ENCODE measurements at regions not wholly inside any gene's neighbourhood (a gene's known extent, or its start where the extent isn't known, plus 50 kb on each side); places are given as distances from the start of the nearest gene placed in this dataset.

- Mint-ChIP-seq H3K27me3 (peaks cover 3% of the 10 kb centered on the region), H3K36me3 (no peaks in the 10 kb centered on the region), H3K4me1 (peaks cover 22% of the 10 kb centered on the region), H3K9me3 (no peaks in the 10 kb centered on the region), H3K27ac (no peak overlapping the region), H3K4me3 (no peak overlapping the region)
- no peak for DNase-seq
- CTCF ChIA-PET = no interaction called here
Measured at GRCh38 chr10:3896161-3896560, 111.2 kb upstream of the KLF6 start.

DNA sequence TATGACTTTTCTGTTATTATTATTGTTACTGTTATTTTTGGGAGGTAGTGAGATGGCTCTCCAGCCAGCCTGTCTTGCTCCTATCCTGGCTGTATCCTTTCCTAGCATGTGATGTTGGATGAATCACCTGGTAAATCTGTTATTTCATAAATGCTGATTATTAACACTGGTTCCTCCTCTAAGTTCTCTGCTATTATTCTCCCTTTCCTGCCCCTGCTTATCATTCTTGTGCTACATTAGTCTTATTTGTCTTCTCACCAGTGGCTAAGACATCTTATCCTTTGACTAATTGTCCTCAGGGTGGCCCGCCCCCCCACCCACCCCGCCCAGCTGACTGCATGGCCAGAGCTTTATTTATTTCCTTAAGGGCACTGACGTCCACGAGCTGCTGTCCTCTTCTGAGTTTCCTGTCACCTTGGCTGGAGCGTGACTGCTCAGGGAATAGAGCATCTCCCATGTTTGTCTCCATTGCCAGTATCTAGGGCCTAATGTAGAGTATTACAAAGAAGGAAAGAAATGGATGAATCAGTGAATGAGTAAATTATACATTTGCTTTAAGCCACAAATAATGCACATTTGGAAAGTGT lies 110.1 kb upstream of the KLF6 start:
- H3K27me3 Mint-ChIP-seq = peaks cover 3% of the 10 kb centered on the region
- no peak overlapping the region for H3K27ac Mint-ChIP-seq
- H3K36me3 Mint-ChIP-seq = no peaks in the 10 kb centered on the region
- CTCF ChIA-PET = interaction anchor here (0.7 kb wide), 1 partner anchor 29 kb away, joined by 4 read pairs; no protein-coding TSS in a partner anchor
- peaks cover 21% of the 10 kb centered on the region for H3K4me1 Mint-ChIP-seq
- H3K9me3 Mint-ChIP-seq = no peaks in the 10 kb centered on the region
- DNase-seq = no peak
- no peak overlapping the region for H3K4me3 Mint-ChIP-seq

GRCh38 chr10:3893901-3894563 lies 109.0 kb upstream of the KLF6 start:
- DNase-seq = no peak
- CTCF ChIA-PET = interaction anchor here (0.7 to 1.3 kb wide), 3 partner anchors 9 to 29 kb away, joined by 3 to 4 read pairs (median 4); no protein-coding TSS in a partner anchor
- H3K4me3 Mint-ChIP-seq = no peak overlapping the region
- H3K4me1 Mint-ChIP-seq = peaks cover 21% of the 10 kb centered on the region
- H3K9me3 Mint-ChIP-seq = no peaks in the 10 kb centered on the region
- no peaks in the 10 kb centered on the region for H3K36me3 Mint-ChIP-seq
- H3K27ac Mint-ChIP-seq = no peak overlapping the region
- H3K27me3 Mint-ChIP-seq = peaks cover 3% of the 10 kb centered on the region

DNA sequence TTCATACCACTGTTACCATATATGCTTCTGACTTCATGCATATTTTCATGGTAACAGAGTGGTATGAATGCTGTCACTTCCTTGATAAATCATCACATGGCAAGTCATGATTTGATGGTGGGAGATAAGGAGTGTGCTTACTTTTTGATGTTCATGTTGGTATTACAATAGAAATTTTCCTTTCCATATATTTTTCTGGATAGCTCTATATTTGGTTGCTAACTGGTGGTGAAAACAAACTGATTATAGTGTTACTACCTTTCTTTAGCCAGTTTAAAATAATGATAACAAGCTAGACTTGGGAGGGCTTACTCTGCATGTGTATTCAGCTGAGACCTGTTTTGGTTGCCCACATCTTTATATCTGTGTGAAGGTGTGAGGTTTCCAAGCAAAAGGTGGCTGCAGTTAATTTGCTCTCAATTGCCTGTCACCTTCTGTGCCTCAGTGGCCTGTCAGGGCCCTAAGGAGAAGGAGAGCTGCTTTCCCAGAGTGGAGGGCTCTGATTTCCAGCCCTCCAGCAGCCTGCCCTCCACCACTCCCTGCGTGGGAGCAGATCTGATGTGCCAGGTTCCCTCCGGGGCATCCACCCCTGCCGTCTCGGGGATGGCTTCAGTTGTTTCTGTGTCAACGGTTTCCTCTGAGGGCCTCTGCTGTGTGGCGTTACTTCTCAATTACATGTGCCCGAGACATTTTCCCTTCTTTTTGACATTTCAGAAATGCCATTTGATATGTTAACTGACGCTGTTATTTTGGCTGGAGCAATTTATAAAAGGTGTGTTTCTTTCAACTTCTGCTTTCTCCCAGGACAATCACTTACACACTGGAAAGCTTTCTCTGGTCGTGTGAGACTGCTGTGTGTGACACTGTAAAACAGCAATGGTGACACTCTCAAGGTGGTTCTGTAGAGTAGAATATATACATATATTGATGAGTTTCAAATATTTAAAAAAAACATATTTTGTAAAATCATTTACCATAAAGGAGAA lies 107.7 kb upstream of the KLF6 start:
- Mint-ChIP-seq H3K4me3 (no peak overlapping the region), H3K4me1 (peaks cover 27% of the 10 kb centered on the region), H3K27me3 (peaks cover 3% of the 10 kb centered on the region), H3K9me3 (no peaks in the 10 kb centered on the region), H3K36me3 (no peaks in the 10 kb centered on the region), H3K27ac (peak overlapping the region; percentile 39)
- no peak for DNase-seq
- CTCF ChIA-PET = interaction anchor here (0.9 to 1.3 kb wide), 4 partner anchors 10 to 86 kb away, joined by 3 to 4 read pairs (median 3); no protein-coding TSS in a partner anchor

DNA sequence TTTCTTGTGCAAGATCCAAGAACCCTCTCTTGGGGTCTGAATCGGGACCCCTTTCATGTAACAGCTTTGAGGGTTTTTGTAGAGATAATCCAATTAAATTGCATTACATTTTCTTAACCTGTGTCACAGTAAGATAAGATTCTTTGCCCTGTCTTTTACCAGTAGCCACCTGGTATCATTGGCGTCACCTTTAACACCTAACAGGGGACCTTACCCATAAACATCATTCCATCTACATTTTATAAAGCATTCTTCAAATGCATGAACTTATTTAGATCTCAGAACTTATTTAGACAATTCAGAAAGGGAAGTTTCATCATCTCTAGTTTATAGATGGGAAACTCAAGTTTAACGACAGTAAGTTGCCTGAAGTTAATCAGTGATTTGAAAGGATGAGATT lies 106.4 kb upstream of the KLF6 start:
- Mint-ChIP-seq H3K27ac (no peak overlapping the region), H3K36me3 (no peaks in the 10 kb centered on the region), H3K27me3 (peaks cover 3% of the 10 kb centered on the region), H3K4me3 (no peak overlapping the region), H3K4me1 (peaks cover 27% of the 10 kb centered on the region), H3K9me3 (no peaks in the 10 kb centered on the region)
- CTCF ChIA-PET = no interaction called here
- DNase-seq = no peak

- Mint-ChIP-seq H3K4me3 (no peak overlapping the region), H3K27ac (no peak overlapping the region), H3K4me1 (peaks cover 27% of the 10 kb centered on the region), H3K27me3 (peaks cover 3% of the 10 kb centered on the region), H3K36me3 (no peaks in the 10 kb centered on the region), H3K9me3 (no peaks in the 10 kb centered on the region)
- DNase-seq = no peak
- CTCF ChIA-PET = no interaction called here
Measured at GRCh38 chr10:3890602-3891352, 105.8 kb upstream of the KLF6 start.

DNA sequence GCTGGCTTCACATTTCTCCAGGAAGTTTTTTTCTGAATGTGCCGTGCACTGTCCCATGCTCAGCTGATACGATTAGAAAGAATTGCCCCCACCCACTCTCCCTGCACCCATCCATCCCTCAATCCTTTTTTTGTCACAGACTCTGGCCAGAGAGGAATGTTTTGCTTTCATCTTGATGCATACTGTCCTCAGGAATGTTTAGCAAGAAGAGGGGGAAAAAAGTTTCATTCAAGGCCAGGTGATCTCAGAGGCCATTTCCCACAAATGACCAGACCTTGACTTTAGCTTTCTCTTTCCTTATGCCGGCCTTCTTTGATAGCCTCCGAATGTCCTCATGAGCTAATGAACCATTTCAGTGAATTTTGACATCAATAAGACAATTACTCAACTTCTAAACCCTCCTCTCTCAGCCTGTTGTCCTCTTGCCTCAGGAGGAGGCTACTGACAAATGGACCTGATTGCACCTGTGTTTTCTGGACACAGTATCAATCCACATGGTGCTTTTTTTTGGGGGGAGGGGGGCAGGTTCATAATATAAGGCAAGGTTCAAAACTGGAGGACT lies 105.0 kb upstream of the KLF6 start:
- Mint-ChIP-seq H3K4me3 (no peak overlapping the region), H3K27ac (no peak overlapping the region), H3K36me3 (no peaks in the 10 kb centered on the region), H3K4me1 (peaks cover 27% of the 10 kb centered on the region), H3K27me3 (peaks cover 7% of the 10 kb centered on the region), H3K9me3 (no peaks in the 10 kb centered on the region)
- CTCF ChIA-PET = interaction anchor here (1.4 kb wide), 1 partner anchor 13 kb away, joined by 4 read pairs; no protein-coding TSS in a partner anchor
- DNase-seq = no peak

DNA sequence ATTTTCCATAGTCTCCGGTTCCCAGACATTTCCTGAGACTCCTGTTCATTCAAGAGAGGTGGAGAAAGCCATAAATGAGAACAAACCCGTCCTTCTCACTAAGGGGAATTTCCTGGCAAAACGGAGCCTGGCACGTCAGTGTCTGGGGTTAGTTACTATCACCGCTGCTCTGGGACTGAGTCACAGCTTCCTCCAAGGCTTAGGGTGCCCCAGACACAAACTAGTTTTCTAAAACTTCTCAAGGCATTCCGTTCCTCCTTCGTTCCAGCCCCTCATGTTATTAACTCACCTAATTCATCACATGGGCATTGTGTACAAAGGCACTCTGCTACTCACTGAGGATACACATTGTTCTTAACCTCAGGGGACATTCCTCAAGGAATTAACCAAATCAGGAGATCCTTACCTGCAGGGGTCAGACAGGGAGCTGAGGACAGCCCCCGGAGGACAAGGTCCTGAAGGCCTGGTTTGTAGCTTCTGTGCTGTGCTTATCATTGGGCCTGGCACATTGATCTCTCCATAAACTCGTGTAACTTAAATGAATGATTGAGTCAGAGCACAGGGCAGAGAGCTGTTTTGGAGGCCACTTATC lies 103.0 kb upstream of the KLF6 start:
- CTCF ChIA-PET = interaction anchor here (1.3 kb wide), 1 partner anchor 11 kb away, joined by 5 read pairs; no protein-coding TSS in a partner anchor

DNA sequence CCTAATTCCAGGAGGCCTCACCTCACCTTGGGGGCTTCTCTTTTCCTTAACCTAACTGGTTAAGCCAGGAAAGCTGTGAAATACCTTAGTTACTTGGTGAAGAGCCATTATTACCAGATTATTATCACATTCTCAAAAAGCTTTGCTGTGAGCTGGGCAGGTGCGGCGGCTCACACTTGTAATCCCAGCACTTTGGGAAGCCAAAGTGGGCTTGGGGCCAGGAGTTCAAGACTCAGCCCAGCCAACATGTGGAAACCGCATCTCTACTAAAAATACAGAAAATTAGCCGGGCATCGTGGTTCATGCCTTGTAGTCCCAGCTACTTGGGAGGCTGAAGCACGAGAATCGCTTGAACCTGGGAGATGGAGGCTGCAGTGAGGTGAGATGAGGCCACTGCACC lies 102.4 kb upstream of the KLF6 start:
- no peak overlapping the region for H3K27ac Mint-ChIP-seq
- no peaks in the 10 kb centered on the region for H3K9me3 Mint-ChIP-seq
- H3K4me3 Mint-ChIP-seq = no peak overlapping the region
- H3K36me3 Mint-ChIP-seq = no peaks in the 10 kb centered on the region
- CTCF ChIA-PET = interaction anchor here (1.3 kb wide), 1 partner anchor 10 kb away, joined by 5 read pairs; no protein-coding TSS in a partner anchor
- H3K4me1 Mint-ChIP-seq = peaks cover 12% of the 10 kb centered on the region
- H3K27me3 Mint-ChIP-seq = peaks cover 4% of the 10 kb centered on the region
- no peak for DNase-seq

More for the DNA sequence above, 103.0 kb upstream of the KLF6 start:
- H3K27ac Mint-ChIP-seq = peak overlapping the region; percentile 2
- H3K4me3 Mint-ChIP-seq = no peak overlapping the region
- peaks cover 17% of the 10 kb centered on the region for H3K4me1 Mint-ChIP-seq
- no peaks in the 10 kb centered on the region for H3K9me3 Mint-ChIP-seq
- H3K36me3 Mint-ChIP-seq = no peaks in the 10 kb centered on the region
- no peak for DNase-seq
- H3K27me3 Mint-ChIP-seq = peaks cover 4% of the 10 kb centered on the region

DNA sequence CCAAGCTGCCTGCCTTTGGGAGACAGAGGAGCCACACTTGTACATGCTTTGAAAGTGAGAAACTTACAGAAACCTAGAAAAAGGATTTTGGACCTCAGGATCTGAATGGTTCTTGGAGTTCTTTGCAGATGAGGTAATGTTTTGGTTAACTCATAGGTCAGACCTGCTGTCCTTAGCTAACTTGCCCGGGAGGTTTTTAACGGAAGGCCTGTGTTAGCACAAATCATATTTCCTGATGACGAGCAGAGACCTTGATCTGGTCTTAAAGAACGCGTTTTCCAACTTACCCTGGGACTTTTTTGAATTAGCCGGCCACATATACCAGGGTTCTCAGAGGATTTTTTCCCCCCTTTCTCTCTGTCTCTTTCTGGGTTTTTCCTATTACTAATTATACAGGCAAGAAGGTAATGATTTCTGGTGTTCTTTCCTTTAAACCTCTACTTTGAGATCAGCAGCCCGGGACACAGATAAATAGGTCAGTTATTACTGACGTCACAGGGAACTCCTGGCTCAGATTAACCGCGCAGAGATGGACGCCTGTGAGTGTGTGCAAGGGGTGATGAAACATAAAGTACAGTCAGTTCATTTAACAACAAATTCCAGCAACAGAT lies 101.7 kb upstream of the KLF6 start:
- Mint-ChIP-seq H3K27ac (no peak overlapping the region), H3K4me3 (no peak overlapping the region), H3K36me3 (no peaks in the 10 kb centered on the region), H3K27me3 (peaks cover 4% of the 10 kb centered on the region), H3K4me1 (peaks cover 6% of the 10 kb centered on the region), H3K9me3 (peaks cover 4% of the 10 kb centered on the region)
- CTCF ChIA-PET = no interaction called here
- no peak for DNase-seq

- Mint-ChIP-seq H3K27ac (no peak overlapping the region), H3K4me3 (no peak overlapping the region), H3K4me1 (peaks cover 5% of the 10 kb centered on the region), H3K27me3 (peaks cover 4% of the 10 kb centered on the region), H3K36me3 (no peaks in the 10 kb centered on the region), H3K9me3 (peaks cover 4% of the 10 kb centered on the region)
- CTCF ChIA-PET = no interaction called here
- no peak for DNase-seq
Measured at GRCh38 chr10:3886191-3886590, 101.2 kb upstream of the KLF6 start.

- DNase-seq = no peak
- Mint-ChIP-seq H3K9me3 (peaks cover 4% of the 10 kb centered on the region), H3K27ac (no peak overlapping the region), H3K27me3 (peaks cover 4% of the 10 kb centered on the region), H3K4me3 (no peak overlapping the region), H3K4me1 (peaks cover under 1% of the 10 kb centered on the region), H3K36me3 (no peaks in the 10 kb centered on the region)
- CTCF ChIA-PET = interaction anchor here (0.7 kb wide), 1 partner anchor 10 kb away, joined by 3 read pairs; no protein-coding TSS in a partner anchor
Measured at GRCh38 chr10:3882855-3883254, 97.8 kb upstream of the KLF6 start.

DNA sequence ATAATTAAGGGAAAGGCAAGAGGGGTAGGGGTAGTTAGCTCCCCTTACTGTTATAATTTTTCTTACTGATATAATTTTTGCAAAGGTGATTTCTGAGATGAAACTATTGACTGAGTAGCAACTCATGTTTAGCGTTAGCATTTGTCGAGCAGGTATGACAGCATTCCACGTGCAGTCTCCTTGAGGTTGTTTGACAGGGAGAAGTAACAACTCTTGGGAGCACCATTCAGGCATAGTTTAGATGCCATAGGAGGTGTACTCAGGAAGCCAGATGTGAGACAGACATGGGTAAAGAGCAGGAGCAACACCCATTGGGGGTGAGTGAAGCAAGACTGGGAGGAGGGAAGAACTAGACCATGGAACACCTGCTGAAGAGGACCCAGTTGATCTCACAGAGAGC lies 96.6 kb upstream of the KLF6 start:
- DNase-seq = no peak
- CTCF ChIA-PET = no interaction called here
- H3K36me3 Mint-ChIP-seq = no peaks in the 10 kb centered on the region
- H3K4me1 Mint-ChIP-seq = peaks cover 9% of the 10 kb centered on the region
- H3K27ac Mint-ChIP-seq = no peak overlapping the region
- H3K27me3 Mint-ChIP-seq = peaks cover 4% of the 10 kb centered on the region
- H3K9me3 Mint-ChIP-seq = peaks cover 4% of the 10 kb centered on the region
- H3K4me3 Mint-ChIP-seq = no peak overlapping the region
